GM21717 (cell line): ENCODE measurements at regions not wholly inside any gene's neighbourhood (a gene's known extent, or its start where the extent isn't known, plus 50 kb on each side); places are given as distances from the start of the nearest gene placed in this dataset.
A peak's percentile ranks its signal among the peaks of the same experiment; 100 is the strongest.

Experiments
- ATAC-seq: cut with Tn5 transposase; IDR thresholded peaks from one replicate; pipeline ENCODE4 v1.9.1; 2021; ENCODE audit warnings: mild to moderate bottlenecking, moderate library complexity; ENCODE audit not compliant: unreplicated experiment

DNA sequence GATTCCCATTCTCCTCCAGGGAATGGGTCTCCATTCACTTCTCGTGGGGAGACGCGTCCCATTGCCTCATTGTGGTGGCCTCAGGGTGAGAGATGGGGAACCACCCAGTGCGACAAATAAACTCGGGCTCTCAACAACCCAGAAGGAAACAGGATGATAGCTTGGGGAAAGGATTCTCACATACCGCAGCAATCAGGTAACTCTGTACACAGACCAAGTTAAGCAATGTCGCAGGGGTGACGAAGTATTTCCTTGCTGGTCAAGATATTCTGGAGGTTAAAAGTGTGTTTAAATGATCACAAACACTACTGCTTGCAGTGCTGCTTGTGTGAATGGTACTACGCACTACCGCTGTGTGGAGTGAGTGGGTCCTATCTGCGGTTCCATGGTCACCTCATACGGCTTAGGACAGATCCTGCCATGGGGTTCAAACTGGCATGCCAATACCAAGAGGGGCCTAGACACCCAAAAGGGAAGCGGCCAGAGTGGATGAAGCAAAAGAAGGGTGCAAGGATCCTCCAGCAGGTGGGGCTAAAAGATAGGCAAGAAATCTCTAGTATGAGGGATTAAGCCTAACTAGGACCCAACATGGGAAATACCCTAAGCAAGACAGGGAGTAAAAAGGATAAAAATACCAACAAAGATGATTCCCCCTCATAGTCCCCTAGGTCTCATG, 143.8 kb upstream of the TMEM106B start:
- peak; percentile 71 for ATAC-seq

DNA sequence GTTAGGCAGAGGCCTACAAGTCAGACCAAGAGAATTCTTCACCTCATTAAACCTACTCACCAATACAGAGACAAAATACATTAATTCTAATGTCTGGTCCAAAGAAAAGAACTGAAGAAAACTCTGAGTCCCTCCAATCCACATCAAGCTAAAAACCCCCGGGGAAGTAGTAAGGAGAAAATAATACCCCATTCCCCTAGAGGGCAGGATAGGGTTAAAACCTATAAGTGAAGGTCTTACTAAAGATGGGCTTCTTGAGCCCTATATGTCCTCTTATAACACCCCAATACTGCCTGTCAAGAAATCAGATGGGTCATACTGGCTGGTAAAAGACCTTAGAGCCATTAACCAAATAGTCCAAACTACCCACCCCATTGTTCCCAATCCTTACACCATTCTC, 141.3 kb upstream of the TMEM106B start:
- ATAC-seq, result no peak

DNA sequence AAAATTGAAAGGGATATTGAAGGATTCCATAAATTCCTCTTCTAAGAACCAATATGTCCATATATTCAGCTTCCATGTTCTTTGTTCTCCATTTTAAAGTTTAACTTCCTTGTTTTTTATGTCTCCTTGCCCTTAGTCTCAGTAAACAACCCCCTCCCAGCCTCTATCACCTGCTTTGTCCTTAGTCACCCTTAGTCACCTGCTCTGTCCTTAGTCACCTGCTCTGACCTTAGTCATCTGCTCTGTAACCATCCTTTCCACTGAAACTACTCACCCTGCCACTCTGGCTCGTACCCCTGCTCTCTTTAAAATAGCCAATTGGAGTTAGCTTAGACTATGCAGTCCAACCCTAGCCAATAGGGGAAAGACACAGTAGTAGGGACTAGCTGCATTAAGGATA, 136.2 kb upstream of the TMEM106B start:
- no peak for ATAC-seq

- no peak for ATAC-seq
These were observed 131.1 kb upstream of the TMEM106B start for GRCh38 chr7:12080006-12080405.

DNA sequence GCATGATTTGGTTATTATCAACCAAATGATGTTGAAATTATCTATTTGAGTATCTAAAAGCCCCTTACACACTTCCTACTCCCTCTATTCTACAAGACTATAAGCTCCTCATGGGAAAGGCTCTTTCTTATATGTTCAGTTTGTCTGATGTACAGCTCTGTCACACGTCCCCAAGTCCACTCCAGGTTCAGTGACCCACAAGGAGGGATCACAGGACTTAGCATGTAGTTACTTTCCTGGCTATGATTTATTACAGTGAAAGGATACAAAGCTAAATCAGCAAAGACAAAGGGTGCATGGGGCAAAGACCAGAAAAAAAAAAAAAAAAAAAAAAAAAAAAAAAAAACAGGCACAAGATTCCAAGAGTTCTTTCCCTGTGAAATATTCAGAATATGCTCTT, 125.6 kb upstream of the TMEM106B start:
- ATAC-seq, result no peak

GRCh38 chr7:12089951-12090756, 120.9 kb upstream of the TMEM106B start:
- ATAC-seq, result no peak

DNA sequence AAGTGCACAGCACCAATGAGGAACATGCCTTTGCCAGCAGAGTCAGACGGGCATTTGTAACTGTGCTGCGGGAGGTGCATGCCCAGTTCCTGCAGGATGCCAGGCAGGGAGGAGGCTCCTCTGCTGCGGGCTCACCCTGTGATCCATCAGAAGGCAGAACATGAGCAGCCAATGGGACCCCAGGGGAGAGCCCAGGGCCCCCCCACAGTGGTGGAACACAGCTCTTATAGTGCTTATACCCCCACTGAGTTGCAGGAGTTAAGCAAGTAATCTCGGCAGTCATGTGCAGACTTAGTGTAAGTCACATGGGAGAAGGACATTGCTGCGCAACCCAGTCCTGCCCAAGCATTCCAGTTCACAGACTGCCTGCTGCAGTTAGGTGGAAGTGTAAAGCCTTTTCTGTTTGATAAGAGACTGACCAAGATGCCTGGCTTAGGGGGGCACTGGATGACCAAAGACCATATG, 120.3 kb upstream of the TMEM106B start:
- ATAC-seq, result no peak

DNA sequence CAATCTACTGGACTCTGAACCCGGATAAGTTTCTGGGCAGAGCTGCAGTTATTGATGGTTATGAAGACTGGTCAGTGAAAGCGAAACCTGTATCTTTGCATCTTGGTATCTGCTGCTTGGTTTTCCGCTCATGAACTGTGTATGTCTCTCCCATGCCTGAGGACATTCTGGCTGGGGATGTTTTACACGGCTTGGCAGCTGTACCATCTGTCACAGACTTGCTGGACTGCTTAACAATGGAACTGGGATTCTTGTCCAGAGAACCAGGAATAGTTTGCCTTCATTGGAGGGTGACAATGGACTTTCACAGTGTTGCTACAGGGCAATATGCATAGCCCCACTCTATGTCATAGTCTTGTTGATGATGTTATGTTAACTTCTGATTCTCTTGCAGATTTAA, 119.9 kb upstream of the TMEM106B start:
- no peak for ATAC-seq

DNA sequence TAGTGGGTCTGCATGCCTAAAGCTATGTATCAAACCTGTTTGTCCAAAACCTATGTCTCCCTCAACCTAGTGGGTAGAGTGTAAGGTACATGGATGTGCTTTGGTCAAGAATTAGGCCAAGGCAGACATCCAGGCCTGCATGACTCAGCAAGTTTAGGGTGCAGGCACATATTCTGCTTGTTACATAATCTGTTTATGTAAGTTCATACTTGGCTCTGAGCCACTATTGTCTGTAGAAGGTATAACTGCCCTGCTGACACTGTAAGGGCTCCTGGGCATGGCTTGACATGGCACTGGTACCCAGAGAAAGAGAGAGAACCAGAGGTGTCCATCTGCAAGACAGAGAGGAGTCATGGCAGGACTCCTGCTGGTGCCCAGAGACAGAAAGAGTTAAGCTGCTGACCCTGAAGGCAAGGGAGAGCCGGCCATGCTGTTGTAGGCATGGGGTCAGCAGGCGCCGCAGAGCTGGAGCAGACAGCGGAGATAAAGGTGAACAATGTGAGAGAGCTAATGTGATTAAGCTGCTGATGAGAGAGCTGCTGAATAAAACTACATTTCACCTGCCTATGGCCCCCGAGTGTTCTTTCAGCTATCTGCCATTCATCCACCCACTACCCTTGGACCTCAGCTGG, 118.5 kb upstream of the TMEM106B start:
- ATAC-seq, result no peak

DNA sequence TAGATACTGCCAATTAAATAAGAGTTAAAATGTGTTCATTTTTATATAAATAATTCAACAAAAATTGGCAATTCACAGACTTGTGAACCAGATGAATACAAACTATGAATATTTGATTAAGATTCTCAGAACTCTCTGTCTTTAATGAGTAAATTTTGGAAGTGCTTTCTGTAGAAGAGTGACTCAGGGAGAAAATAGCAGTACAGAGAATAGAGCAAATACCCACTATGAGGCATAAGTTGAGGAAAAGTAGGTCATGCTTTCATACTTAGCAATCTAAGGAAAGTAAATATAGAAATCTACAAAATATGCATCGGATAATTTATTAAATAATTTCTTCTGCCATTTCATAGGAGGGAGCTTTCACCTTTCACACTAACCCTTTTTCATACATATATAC, 117.7 kb upstream of the TMEM106B start:
- no peak for ATAC-seq

GRCh38 chr7:12094365-12094921, 116.7 kb upstream of the TMEM106B start:
- no peak for ATAC-seq

- ATAC-seq, result no peak
These were observed 109.0 kb upstream of the TMEM106B start for GRCh38 chr7:12102126-12102525.

- ATAC-seq, result no peak
These were observed 108.6 kb upstream of the TMEM106B start for GRCh38 chr7:12102527-12102926.

DNA sequence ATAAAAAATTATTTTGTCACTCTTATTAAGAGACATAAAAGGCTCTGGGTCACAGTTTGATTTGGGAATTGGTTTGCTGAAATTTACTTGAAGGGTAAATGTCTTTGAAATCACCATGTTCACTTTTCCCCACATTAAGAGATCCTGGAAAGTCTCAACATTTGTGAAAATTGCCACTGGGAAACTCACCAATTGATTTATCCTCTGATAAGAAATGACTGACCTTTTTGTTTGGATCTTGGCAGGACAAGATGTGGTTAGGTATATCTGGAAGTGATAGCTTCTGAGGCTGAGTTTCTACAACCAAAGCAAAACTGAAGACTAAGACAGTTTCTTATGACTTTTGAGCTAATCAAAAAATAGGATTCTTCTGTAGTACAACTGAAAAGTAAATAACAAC, 107.1 kb upstream of the TMEM106B start:
- ATAC-seq, result no peak

- no peak for ATAC-seq
These were observed 103.7 kb upstream of the TMEM106B start for GRCh38 chr7:12107381-12107780.

GRCh38 chr7:12107841-12108254, 103.2 kb upstream of the TMEM106B start:
- ATAC-seq, result no peak

DNA sequence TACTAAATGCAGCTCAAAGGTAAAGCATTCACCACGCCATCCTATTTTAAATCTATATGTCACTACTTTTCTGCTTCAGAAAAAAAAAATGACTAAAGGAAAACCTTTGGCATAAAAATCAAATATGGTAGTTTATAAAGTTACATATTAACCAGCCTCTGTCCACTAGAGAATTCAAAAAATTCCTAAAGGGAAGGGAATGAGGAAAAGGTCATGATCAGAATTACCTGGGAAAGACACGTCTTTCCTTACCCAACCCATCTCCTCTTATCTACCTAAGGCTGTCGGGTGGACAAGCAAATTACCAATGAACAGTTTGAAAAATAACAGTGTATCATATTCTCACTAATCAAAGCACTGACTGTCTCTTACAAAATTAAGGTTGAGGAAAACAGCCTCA, 100.7 kb upstream of the TMEM106B start:
- no peak for ATAC-seq

GRCh38 chr7:12111422-12112405, 99.4 kb upstream of the TMEM106B start:
- no peak for ATAC-seq

- no peak for ATAC-seq
These were observed 93.9 kb upstream of the TMEM106B start for GRCh38 chr7:12117170-12117569.

- no peak for ATAC-seq
These were observed 91.3 kb upstream of the TMEM106B start for GRCh38 chr7:12119620-12120303.
